ENCODE measurements at regions not wholly inside any gene's neighbourhood (a gene's known extent, or its start where the extent isn't known, plus 50 kb on each side); places are given as distances from the start of the nearest gene placed in this dataset.

GRCh38 chr7:119351320-119351719 is 921.7 kb upstream of the KCND2 start:
- no peak overlapping the region for H3K4me3 ChIP-seq (replicated peaks; ENCODE audit: low read depth, low read length)
- TF ChIP-seq CTCF (IDR thresholded peaks at IDR 0.05; ENCODE audit: low read length, missing control alignments): no peak
- DNase-seq (ENCODE audit: low read depth): no peak

GRCh38 chr7:119374436-119374835 is 898.5 kb upstream of the KCND2 start:
- TF ChIP-seq CTCF (IDR thresholded peaks at IDR 0.05; ENCODE audit: low read length, missing control alignments): no peak
- H3K4me3 ChIP-seq (replicated peaks; ENCODE audit: low read depth, low read length): no peak overlapping the region
- DNase-seq (ENCODE audit: low read depth): no peak

- no peak for DNase-seq (ENCODE audit: low read depth)
- TF ChIP-seq CTCF (IDR thresholded peaks at IDR 0.05; ENCODE audit: low read length, missing control alignments): no peak
- no peak overlapping the region for H3K4me3 ChIP-seq (replicated peaks; ENCODE audit: low read depth, low read length)
These were observed 895.1 kb upstream of the KCND2 start for GRCh38 chr7:119377861-119378260.

- no peak for DNase-seq (ENCODE audit: low read depth)
- no peak for TF ChIP-seq CTCF (IDR thresholded peaks at IDR 0.05; ENCODE audit: low read length, missing control alignments)
- no peak overlapping the region for H3K4me3 ChIP-seq (replicated peaks; ENCODE audit: low read depth, low read length)
These were observed 890.2 kb upstream of the KCND2 start for GRCh38 chr7:119382726-119383125.

- TF ChIP-seq CTCF (IDR thresholded peaks at IDR 0.05; ENCODE audit: low read length, missing control alignments): no peak
- H3K4me3 ChIP-seq (replicated peaks; ENCODE audit: low read depth, low read length): no peak overlapping the region
- DNase-seq (ENCODE audit: low read depth): no peak
These were observed 878.0 kb upstream of the KCND2 start for GRCh38 chr7:119395024-119395423.

GRCh38 chr7:119397156-119397555 is 875.8 kb upstream of the KCND2 start:
- no peak for TF ChIP-seq CTCF (IDR thresholded peaks at IDR 0.05; ENCODE audit: low read length, missing control alignments)

GRCh38 chr7:119408596-119408995 is 864.4 kb upstream of the KCND2 start:
- TF ChIP-seq CTCF (IDR thresholded peaks at IDR 0.05; ENCODE audit: low read length, missing control alignments): no peak
- no peak for DNase-seq (ENCODE audit: low read depth)
- no peak overlapping the region for H3K4me3 ChIP-seq (replicated peaks; ENCODE audit: low read depth, low read length)

More at GRCh38 chr7:119397156-119397555, 875.8 kb upstream of the KCND2 start:
- DNase-seq (ENCODE audit: low read depth): no peak
- no peak overlapping the region for H3K4me3 ChIP-seq (replicated peaks; ENCODE audit: low read depth, low read length)
